ENCODE measurements at regions not wholly inside any gene's neighbourhood (a gene's known extent, or its start where the extent isn't known, plus 50 kb on each side); places are given as distances from the start of the nearest gene placed in this dataset.

DNA sequence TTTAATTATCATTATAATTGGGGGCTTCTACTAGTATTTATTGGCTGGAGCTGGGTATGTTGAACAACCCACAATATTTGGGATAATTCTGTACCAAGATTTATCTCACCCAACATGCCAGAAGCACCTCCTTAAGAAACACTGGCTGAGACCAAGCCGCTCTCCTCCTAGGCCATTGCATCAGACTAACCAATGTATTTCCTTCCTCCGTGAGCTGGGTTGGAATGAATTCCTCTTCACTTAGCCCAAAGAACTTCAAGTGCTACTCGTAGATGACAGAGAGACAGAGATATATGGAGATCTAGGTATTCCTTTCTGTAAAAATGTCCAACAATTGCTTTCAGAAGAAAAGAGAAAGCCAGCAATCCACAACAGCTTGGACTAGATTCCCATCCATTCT, 87.2 kb upstream of the ETS2 start:
- no peak overlapping the region for H3K4me3 ChIP-seq (ENCODE audit: low read depth, low read length)
- in situ Hi-C loops (cut with HindIII; ENCODE audit: low sequenced_read_pairs): no loop called here
- no peak for DNase-seq (ENCODE audit: low read depth)
- TF ChIP-seq, protein P1, sequence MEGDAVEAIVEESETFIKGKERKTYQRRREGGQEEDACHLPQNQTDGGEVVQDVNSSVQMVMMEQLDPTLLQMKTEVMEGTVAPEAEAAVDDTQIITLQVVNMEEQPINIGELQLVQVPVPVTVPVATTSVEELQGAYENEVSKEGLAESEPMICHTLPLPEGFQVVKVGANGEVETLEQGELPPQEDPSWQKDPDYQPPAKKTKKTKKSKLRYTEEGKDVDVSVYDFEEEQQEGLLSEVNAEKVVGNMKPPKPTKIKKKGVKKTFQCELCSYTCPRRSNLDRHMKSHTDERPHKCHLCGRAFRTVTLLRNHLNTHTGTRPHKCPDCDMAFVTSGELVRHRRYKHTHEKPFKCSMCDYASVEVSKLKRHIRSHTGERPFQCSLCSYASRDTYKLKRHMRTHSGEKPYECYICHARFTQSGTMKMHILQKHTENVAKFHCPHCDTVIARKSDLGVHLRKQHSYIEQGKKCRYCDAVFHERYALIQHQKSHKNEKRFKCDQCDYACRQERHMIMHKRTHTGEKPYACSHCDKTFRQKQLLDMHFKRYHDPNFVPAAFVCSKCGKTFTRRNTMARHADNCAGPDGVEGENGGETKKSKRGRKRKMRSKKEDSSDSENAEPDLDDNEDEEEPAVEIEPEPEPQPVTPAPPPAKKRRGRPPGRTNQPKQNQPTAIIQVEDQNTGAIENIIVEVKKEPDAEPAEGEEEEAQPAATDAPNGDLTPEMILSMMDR (IDR thresholded peaks at IDR 0.05; ENCODE audit: low read depth, low read length, missing control alignments): no peak

DNA sequence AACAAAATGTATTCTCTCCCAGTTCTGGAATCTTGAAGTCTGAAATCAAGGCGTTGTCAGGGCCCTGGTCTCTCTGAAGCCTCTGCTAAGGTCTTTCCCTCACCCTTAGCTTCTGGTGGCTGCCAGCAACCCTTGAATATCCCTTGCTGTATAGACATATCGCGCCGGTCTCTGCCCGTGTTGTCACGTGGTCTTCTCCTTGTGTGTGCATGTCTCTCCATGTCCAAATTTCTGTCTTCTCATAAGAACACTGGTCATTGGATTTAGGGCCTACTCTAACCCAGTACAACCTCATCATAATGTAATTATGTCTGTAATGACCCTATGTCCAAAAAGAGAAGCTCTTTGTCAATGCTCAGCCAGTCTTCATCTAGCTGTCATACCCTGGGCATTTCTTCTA, 85.7 kb upstream of the ETS2 start:
- TF ChIP-seq, protein P1 (IDR thresholded peaks at IDR 0.05; ENCODE audit: low read depth, low read length, missing control alignments): no peak

DNA sequence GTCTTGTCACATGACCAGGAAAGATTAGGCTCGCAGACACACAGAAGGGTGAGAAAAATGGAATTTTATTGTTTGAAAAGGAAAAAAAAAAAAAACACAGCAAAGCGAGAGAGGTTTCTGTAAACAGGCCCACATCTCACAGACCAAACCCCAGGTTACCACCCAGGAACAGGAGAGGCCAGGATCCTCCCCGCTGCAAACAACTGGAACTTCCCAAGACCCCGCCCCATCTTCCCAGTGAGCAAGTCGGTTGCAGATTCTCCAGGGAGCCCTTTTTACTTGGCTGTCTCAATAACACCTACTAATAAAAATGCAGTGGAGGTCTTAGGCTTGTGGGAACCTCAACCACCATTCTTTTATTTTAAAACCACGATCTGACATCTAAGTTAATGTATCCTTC, 84.7 kb upstream of the ETS2 start:
- TF ChIP-seq, protein P1 (IDR thresholded peaks at IDR 0.05; ENCODE audit: low read depth, low read length, missing control alignments): no peak
- H3K4me3 ChIP-seq (ENCODE audit: low read depth, low read length): no peak overlapping the region
- in situ Hi-C loops (cut with HindIII; ENCODE audit: low sequenced_read_pairs): no loop called here
- no peak for DNase-seq (ENCODE audit: low read depth)

More for the DNA sequence above, 85.7 kb upstream of the ETS2 start:
- DNase-seq (ENCODE audit: low read depth): no peak
- in situ Hi-C loops (cut with HindIII; ENCODE audit: low sequenced_read_pairs): no loop called here
- no peak overlapping the region for H3K4me3 ChIP-seq (ENCODE audit: low read depth, low read length)

DNA sequence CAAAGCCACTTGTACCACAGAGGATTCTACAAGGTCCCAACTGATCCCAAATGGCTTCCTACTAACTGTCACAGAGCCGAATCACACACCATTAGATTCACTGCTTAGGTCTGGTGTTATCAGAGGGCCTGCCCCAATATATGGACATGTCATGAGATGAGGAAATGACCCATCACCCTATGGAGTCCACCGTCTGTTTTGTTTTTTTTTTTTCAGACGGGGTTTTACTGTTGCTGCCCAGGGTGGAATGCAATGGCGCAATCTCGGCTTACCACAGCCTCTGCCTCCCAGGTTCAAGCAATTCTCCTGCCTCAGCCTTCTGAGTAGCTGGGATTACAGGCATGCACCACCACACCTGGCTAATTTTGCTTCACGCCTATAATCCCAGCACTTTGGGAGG, 83.8 kb upstream of the ETS2 start:
- no peak for DNase-seq (ENCODE audit: low read depth)
- in situ Hi-C loops (cut with HindIII; ENCODE audit: low sequenced_read_pairs): no loop called here
- H3K4me3 ChIP-seq (ENCODE audit: low read depth, low read length): no peak overlapping the region
- TF ChIP-seq, protein P1 (IDR thresholded peaks at IDR 0.05; ENCODE audit: low read depth, low read length, missing control alignments): no peak

DNA sequence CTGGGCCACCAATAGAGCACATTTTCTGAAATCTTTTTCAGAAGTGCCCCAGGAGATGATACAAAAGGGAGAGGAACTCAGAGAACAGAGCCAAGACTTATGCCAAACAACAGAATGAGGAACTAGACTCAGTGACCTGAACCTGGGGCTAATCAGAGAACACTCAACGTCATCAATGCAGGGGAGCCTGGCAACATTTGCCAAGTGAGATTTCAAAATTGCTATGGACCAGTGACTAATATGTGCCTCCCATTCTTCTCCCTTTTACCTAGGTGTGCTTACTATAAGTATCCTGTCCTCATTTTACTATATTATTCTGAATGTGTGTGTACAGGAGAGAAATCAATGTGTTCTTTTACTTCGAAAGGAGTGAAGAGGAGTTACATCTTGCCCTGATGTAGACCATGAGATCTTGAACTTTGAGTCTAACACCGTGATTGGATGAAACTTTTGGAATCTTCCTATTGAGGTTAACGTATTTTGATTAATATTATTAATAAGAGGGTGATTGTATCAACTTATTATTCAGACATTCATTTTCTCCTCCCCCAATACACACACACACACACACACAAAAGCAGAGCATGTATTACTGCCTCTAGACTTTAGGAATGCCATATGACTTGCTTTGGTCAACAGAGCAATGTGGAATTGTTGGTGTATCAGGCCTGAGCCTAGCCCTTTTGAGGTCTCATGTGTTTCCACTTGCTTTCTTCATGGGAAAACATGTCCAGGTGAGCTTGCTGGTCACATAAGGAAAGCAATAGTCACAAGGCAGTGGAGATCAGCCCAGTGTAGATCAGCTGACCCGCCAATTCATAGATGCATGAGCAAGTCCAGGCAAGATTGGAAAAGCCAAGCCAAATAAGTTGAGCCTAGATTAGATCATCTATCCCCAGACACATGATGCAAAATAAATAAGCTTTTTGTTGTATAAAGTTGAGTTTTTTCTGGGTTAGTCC, 80.3 kb upstream of the ETS2 start:
- no peak for DNase-seq (ENCODE audit: low read depth)
- no peak overlapping the region for H3K4me3 ChIP-seq (ENCODE audit: low read depth, low read length)
- in situ Hi-C loops (cut with HindIII; ENCODE audit: low sequenced_read_pairs): no loop called here
- TF ChIP-seq, protein P1 (IDR thresholded peaks at IDR 0.05; ENCODE audit: low read depth, low read length, missing control alignments): no peak

DNA sequence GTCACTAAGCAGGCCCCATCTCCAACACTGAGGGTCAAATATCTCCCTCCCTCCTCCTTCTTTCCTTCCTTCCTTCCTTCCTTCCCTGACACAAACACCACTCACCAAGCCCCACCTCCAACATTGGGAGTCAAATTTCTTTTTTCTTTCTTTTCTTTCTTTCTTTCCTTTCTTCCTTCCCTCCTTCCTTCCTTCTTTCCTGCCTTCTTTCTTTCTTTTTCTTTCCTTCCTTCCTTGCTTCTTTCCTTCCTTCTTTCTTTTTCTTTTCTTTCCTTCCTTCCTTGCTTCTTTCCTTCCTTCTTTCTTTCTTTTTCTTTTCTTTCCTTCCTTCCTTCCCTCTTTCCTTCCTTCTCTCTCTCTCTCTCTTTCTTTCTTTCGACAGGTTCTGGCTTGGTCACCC, 79.2 kb upstream of the ETS2 start:
- TF ChIP-seq, protein P1 (IDR thresholded peaks at IDR 0.05; ENCODE audit: low read depth, low read length, missing control alignments): no peak
- DNase-seq (ENCODE audit: low read depth): no peak
- in situ Hi-C loops (cut with HindIII; ENCODE audit: low sequenced_read_pairs): no loop called here
- no peak overlapping the region for H3K4me3 ChIP-seq (ENCODE audit: low read depth, low read length)

Data from astrocyte of the cerebellum (primary cell).